ENCODE measurements at regions not wholly inside any gene's neighbourhood (a gene's known extent, or its start where the extent isn't known, plus 50 kb on each side); places are given as distances from the start of the nearest gene placed in this dataset.
"Not testable (repeated sequence)": the region's sequence is repeated elsewhere in the genome, so short reads cannot be mapped to it uniquely, and the experiment has no call there.

- Histone ChIP-seq H3K27me3 (ENCODE audit: insufficient read depth, low read depth) (no peaks in the 10 kb centered on the region), H3K4me1 (ENCODE audit: low read depth, poor library complexity, severe bottlenecking) (peaks cover 26% of the 10 kb centered on the region), H3K36me3 (ENCODE audit: insufficient read depth) (no peaks in the 10 kb centered on the region), H2AFZ (ENCODE audit: low read depth) (no peak overlapping the region), H3K9ac (no peak overlapping the region), H3K27ac (no peak overlapping the region), H3K4me2 (peak overlapping the region; percentile 7; the same call in 1 of the 2 replicates), H4K20me1 (ENCODE audit: insufficient read depth) (no peaks in the 10 kb centered on the region), H3K79me2 (ENCODE audit: insufficient read depth, low read depth) (no peaks in the 10 kb centered on the region), H3K4me3 (IDR thresholded peaks at IDR 0.05; ENCODE audit: insufficient read depth, low read depth, low read length) (no peak overlapping the region)
- no peak for TF ChIP-seq CTCF (conservative IDR thresholded peaks at IDR 0.05; ENCODE audit: low read depth, low read length)
Measured at GRCh38 chr4:155038459-155038858, 170.0 kb upstream of the NPY2R start.

GRCh38 chr4:155039162-155039561 lies 169.3 kb upstream of the NPY2R start:
- no peak for TF ChIP-seq CTCF (conservative IDR thresholded peaks at IDR 0.05; ENCODE audit: low read depth, low read length)
- Histone ChIP-seq H3K4me3 (IDR thresholded peaks at IDR 0.05; ENCODE audit: insufficient read depth, low read depth, low read length) (no peak overlapping the region), H3K27ac (no peak overlapping the region), H3K36me3 (ENCODE audit: insufficient read depth) (no peaks in the 10 kb centered on the region), H3K27me3 (ENCODE audit: insufficient read depth, low read depth) (no peaks in the 10 kb centered on the region), H3K79me2 (ENCODE audit: insufficient read depth, low read depth) (no peaks in the 10 kb centered on the region), H2AFZ (ENCODE audit: low read depth) (no peak overlapping the region), H3K9ac (no peak overlapping the region), H3K4me1 (ENCODE audit: low read depth, poor library complexity, severe bottlenecking) (peaks cover 19% of the 10 kb centered on the region), H3K4me2 (peak overlapping the region; percentile 7; the same call in 1 of the 2 replicates), H4K20me1 (ENCODE audit: insufficient read depth) (no peaks in the 10 kb centered on the region)

- Histone ChIP-seq H3K4me3 (IDR thresholded peaks at IDR 0.05; ENCODE audit: insufficient read depth, low read depth, low read length) (no peak overlapping the region), H3K4me1 (ENCODE audit: low read depth, poor library complexity, severe bottlenecking) (peaks cover 16% of the 10 kb centered on the region), H3K27me3 (ENCODE audit: insufficient read depth, low read depth) (no peaks in the 10 kb centered on the region), H3K9ac (no peak overlapping the region), H3K79me2 (ENCODE audit: insufficient read depth, low read depth) (no peaks in the 10 kb centered on the region), H2AFZ (ENCODE audit: low read depth) (no peak overlapping the region), H3K36me3 (ENCODE audit: insufficient read depth) (no peaks in the 10 kb centered on the region), H3K4me2 (no peak overlapping the region), H4K20me1 (ENCODE audit: insufficient read depth) (no peaks in the 10 kb centered on the region), H3K27ac (no peak overlapping the region)
- TF ChIP-seq CTCF (conservative IDR thresholded peaks at IDR 0.05; ENCODE audit: low read depth, low read length), result no peak
Measured at GRCh38 chr4:155040031-155040430, 168.4 kb upstream of the NPY2R start.

GRCh38 chr4:155042014-155042413 lies 166.4 kb upstream of the NPY2R start:
- Histone ChIP-seq H3K27ac (no peak overlapping the region), H3K9ac (no peak overlapping the region), H4K20me1 (ENCODE audit: insufficient read depth) (no peaks in the 10 kb centered on the region), H3K4me3 (IDR thresholded peaks at IDR 0.05; ENCODE audit: insufficient read depth, low read depth, low read length) (no peak overlapping the region), H3K4me2 (no peak overlapping the region), H3K4me1 (ENCODE audit: low read depth, poor library complexity, severe bottlenecking) (peaks cover 16% of the 10 kb centered on the region), H2AFZ (ENCODE audit: low read depth) (no peak overlapping the region), H3K36me3 (ENCODE audit: insufficient read depth) (no peaks in the 10 kb centered on the region), H3K27me3 (ENCODE audit: insufficient read depth, low read depth) (no peaks in the 10 kb centered on the region), H3K79me2 (ENCODE audit: insufficient read depth, low read depth) (no peaks in the 10 kb centered on the region)
- no peak for TF ChIP-seq CTCF (conservative IDR thresholded peaks at IDR 0.05; ENCODE audit: low read depth, low read length)

GRCh38 chr4:155044251-155044650 lies 164.2 kb upstream of the NPY2R start:
- H3K4me2 ChIP-seq; H2AFZ ChIP-seq (ENCODE audit: low read depth); H3K36me3 ChIP-seq (ENCODE audit: insufficient read depth); H3K79me2 ChIP-seq (ENCODE audit: insufficient read depth, low read depth); H3K27me3 ChIP-seq (ENCODE audit: insufficient read depth, low read depth); H3K4me1 ChIP-seq (ENCODE audit: low read depth, poor library complexity, severe bottlenecking); H3K9ac ChIP-seq; H4K20me1 ChIP-seq (ENCODE audit: insufficient read depth); H3K27ac ChIP-seq; H3K4me3 ChIP-seq (IDR thresholded peaks at IDR 0.05; ENCODE audit: insufficient read depth, low read depth, low read length): not testable (repeated sequence)
